ENCODE measurements at regions not wholly inside any gene's neighbourhood (a gene's known extent, or its start where the extent isn't known, plus 50 kb on each side); places are given as distances from the start of the nearest gene placed in this dataset.

DNA sequence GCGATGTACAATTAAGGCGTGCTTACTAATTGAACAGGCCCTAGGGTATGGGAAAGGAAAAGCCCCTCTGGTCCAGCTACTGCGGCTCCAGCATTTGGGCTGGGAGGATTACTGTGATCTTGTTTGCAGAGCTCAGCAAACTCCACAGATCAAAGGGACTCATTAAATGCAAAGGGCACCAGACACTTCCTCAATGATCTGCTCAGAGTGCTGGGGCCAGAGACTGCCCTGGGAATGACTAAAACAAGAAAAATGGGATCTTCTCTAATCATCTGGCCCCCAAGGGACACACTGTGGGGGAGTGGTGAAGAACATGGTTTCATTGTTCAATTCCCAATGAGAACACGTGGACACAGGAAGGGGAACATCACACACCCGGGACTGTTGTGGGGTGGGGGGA is 85.0 kb downstream of the MARCHF4 start:
- TF ChIP-seq, protein P1, sequence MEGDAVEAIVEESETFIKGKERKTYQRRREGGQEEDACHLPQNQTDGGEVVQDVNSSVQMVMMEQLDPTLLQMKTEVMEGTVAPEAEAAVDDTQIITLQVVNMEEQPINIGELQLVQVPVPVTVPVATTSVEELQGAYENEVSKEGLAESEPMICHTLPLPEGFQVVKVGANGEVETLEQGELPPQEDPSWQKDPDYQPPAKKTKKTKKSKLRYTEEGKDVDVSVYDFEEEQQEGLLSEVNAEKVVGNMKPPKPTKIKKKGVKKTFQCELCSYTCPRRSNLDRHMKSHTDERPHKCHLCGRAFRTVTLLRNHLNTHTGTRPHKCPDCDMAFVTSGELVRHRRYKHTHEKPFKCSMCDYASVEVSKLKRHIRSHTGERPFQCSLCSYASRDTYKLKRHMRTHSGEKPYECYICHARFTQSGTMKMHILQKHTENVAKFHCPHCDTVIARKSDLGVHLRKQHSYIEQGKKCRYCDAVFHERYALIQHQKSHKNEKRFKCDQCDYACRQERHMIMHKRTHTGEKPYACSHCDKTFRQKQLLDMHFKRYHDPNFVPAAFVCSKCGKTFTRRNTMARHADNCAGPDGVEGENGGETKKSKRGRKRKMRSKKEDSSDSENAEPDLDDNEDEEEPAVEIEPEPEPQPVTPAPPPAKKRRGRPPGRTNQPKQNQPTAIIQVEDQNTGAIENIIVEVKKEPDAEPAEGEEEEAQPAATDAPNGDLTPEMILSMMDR (IDR thresholded peaks at IDR 0.05) = no peak
- no peak for TF ChIP-seq POLR2AphosphoS5 (IDR thresholded peaks at IDR 0.05)

All from prostate gland (tissue), 2 donors.